Mesendoderm (in vitro differentiated cells): ENCODE measurements at regions not wholly inside any gene's neighbourhood (a gene's known extent, or its start where the extent isn't known, plus 50 kb on each side); places are given as distances from the start of the nearest gene placed in this dataset.

Experiments used
- DNase-seq: peaks from one replicate; pipeline ENCODE4 v3.0.0; 2013
- H2AK5ac ChIP-seq: 2 replicates; pipeline ENCODE4 v1.6.1; 2013; ENCODE audit warnings: low read length, inconsistent platforms
- H2BK120ac ChIP-seq: 2 replicates; pipeline ENCODE4 v1.6.1; 2013; ENCODE audit warnings: low read depth, mild to moderate bottlenecking, low read length, moderate library complexity, mixed read lengths
- H2BK15ac ChIP-seq: replicated peaks from 2 replicates; pipeline ENCODE4 v1.6.1; 2013; ENCODE audit warnings: low read depth, mild to moderate bottlenecking, moderate library complexity
- H2BK5ac ChIP-seq: 2 replicates; pipeline ENCODE4 v1.6.1; 2013; ENCODE audit warnings: low read length, inconsistent platforms
- H3K18ac ChIP-seq: 2 replicates; pipeline ENCODE4 v1.6.1; 2013; ENCODE audit warnings: mild to moderate bottlenecking, low read length, mixed read lengths
- H3K23ac ChIP-seq: one replicate; pipeline ENCODE4 v1.6.1; 2013; ENCODE audit warnings: low read length
- H3K27ac ChIP-seq: 2 replicates; pipeline ENCODE4 v1.5.1; 2013; ENCODE audit warnings: low read depth, mild to moderate bottlenecking, inconsistent platforms, low read length, moderate library complexity
- H3K27me3 ChIP-seq: 2 replicates; pipeline ENCODE4 v1.6.1; 2013; ENCODE audit warnings: low read length, control low read depth, mild to moderate bottlenecking, inconsistent platforms; ENCODE audit not compliant: insufficient read depth, poor library complexity
- H3K36me3 ChIP-seq: 2 replicates; pipeline ENCODE4 v1.6.1; 2013; ENCODE audit warnings: low read length, inconsistent platforms; ENCODE audit not compliant: control insufficient read depth, insufficient read depth
- H3K4ac ChIP-seq: one replicate; pipeline ENCODE4 v1.6.1; 2013; ENCODE audit warnings: low read depth, mild to moderate bottlenecking, low read length, moderate library complexity
- H3K4me1 ChIP-seq: 2 replicates; pipeline ENCODE4 v1.6.1; 2013; ENCODE audit warnings: low read depth, low read length, inconsistent platforms; ENCODE audit not compliant: control insufficient read depth
- H3K4me2 ChIP-seq: 2 replicates; pipeline ENCODE4 v1.6.1; 2013; ENCODE audit warnings: low read length
- H3K4me3 ChIP-seq: 2 replicates; pipeline ENCODE4 v1.5.1; 2013; ENCODE audit warnings: mild to moderate bottlenecking, low read length
- H3K56ac ChIP-seq: one replicate; pipeline ENCODE4 v1.6.1; 2013; ENCODE audit warnings: low read length
- H3K79me1 ChIP-seq: 2 replicates; pipeline ENCODE4 v1.6.1; 2013; ENCODE audit warnings: low read length, inconsistent platforms
- H3K79me2 ChIP-seq: 2 replicates; pipeline ENCODE4 v1.6.1; 2013; ENCODE audit warnings: mild to moderate bottlenecking, low read length; ENCODE audit not compliant: control insufficient read depth, insufficient read depth
- H3K9ac ChIP-seq: 2 replicates; pipeline ENCODE4 v1.6.1; 2013; ENCODE audit warnings: low read length, inconsistent platforms
- H4K5ac ChIP-seq: one replicate; pipeline ENCODE4 v1.6.1; 2013; ENCODE audit warnings: low read length
- H4K8ac ChIP-seq: one replicate; pipeline ENCODE4 v1.6.1; 2013; ENCODE audit warnings: low read depth, mild to moderate bottlenecking, control low read depth, low read length, moderate library complexity
- WGBS: extraction: QIAGEN DNeasy Blood & Tissue Kit; methylation state at CpG from one replicate; pipeline ENCODE4 v1.1.7; 2013; ENCODE audit warnings: low lambda C conversion rate, missing lambda C conversion rate; ENCODE audit not compliant: insufficient coverage; ENCODE audit errors: extremely low coverage; 5-methylcytosine and 5-hydroxymethylcytosine counted together

GRCh38 chr1:30345491-30346130 lies 377.8 kb downstream of the MATN1 start:
- no peak for DNase-seq
- no CpG with 5 or more reads among the region's 4 CpGs for WGBS
- no peak overlapping the region for H2BK120ac ChIP-seq

DNA sequence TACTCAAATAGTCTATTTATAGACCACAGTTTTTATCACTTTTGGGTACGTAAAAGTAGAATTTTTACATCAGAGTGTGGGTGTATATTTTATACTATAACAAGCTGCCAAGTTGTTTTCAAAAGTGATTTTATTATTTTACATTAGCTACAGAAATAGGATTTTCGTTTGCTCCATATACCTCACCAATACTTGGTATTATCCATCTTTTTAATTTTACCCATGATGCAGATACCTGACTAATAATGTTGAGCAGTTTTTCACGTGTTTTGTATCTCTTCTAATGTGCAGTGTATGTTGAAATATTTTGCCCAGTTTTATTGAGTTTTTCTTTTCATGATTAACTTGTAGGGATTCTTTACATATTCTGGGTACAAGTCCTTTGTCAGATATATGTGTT lies 379.8 kb downstream of the MATN1 start:
- H2BK5ac ChIP-seq: no peak overlapping the region
- H3K4me2 ChIP-seq: no peak overlapping the region
- H3K56ac ChIP-seq: no peak overlapping the region
- H3K79me1 ChIP-seq: no peaks in the 10 kb centered on the region
- no peak overlapping the region for H2AK5ac ChIP-seq
- H2BK120ac ChIP-seq: no peak overlapping the region
- H3K79me2 ChIP-seq: no peaks in the 10 kb centered on the region
- H3K4me1 ChIP-seq: no peaks in the 10 kb centered on the region
- H3K23ac ChIP-seq: no peak overlapping the region
- H3K4ac ChIP-seq: no peak overlapping the region
- H3K4me3 ChIP-seq: no peak overlapping the region
- no CpG with 5 or more reads among the region's 3 CpGs for WGBS
- no peak overlapping the region for H4K5ac ChIP-seq
- no peak overlapping the region for H2BK15ac ChIP-seq
- DNase-seq: no peak
- no peak overlapping the region for H3K27ac ChIP-seq
- no peaks in the 10 kb centered on the region for H3K27me3 ChIP-seq
- no peak overlapping the region for H3K18ac ChIP-seq
- H3K9ac ChIP-seq: no peak overlapping the region
- H3K36me3 ChIP-seq: no peaks in the 10 kb centered on the region
- no peak overlapping the region for H4K8ac ChIP-seq

More at GRCh38 chr1:30345491-30346130, 377.8 kb downstream of the MATN1 start:
- Histone ChIP-seq H3K4me1 (no peaks in the 10 kb centered on the region), H2BK5ac (no peak overlapping the region), H3K27me3 (no peaks in the 10 kb centered on the region), H3K79me2 (no peaks in the 10 kb centered on the region), H4K5ac (no peak overlapping the region), H3K27ac (no peak overlapping the region), H3K4me2 (no peak overlapping the region), H3K4me3 (no peak overlapping the region), H2BK15ac (no peak overlapping the region), H3K36me3 (no peaks in the 10 kb centered on the region), H3K4ac (no peak overlapping the region), H3K9ac (no peak overlapping the region), H4K8ac (no peak overlapping the region), H3K23ac (no peak overlapping the region), H3K79me1 (no peaks in the 10 kb centered on the region), H3K56ac (no peak overlapping the region), H2AK5ac (no peak overlapping the region), H3K18ac (no peak overlapping the region)

DNA sequence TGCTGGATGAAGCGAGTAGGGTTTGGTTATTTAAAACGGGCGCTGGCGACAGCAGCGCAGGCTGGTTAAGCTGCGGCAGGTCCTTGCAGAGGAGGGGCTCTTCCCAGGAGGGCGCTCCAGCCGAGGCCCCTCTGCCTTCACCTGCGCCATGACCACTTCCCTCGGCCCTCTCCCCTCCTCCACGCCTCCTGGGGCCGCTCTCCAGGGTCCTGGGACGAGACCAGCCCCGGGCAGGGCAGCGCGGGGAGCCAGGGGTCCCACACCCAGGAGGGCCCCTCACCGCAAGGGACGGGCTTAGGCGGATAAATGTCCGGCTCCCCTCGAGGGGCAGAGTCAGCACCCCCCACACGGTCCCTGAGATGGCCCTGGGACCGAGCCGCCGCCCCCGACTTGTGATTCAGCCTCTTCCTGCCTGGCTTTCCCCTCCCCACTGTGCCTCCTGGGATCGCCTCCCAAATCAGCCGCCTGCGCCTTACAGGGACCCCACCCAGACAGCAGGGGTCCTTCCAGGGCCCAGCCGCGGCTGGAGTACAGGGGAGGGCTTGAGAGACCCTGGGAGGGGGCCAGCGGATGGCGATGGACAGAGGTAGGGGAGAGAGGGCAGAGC lies 380.7 kb downstream of the MATN1 start:
- Histone ChIP-seq H3K4me2 (no peak overlapping the region), H3K23ac (no peak overlapping the region), H3K27ac (no peak overlapping the region), H4K8ac (no peak overlapping the region), H3K4me3 (no peak overlapping the region), H3K4ac (no peak overlapping the region), H2AK5ac (no peak overlapping the region), H2BK120ac (no peak overlapping the region), H2BK15ac (no peak overlapping the region), H3K79me1 (no peaks in the 10 kb centered on the region), H3K79me2 (no peaks in the 10 kb centered on the region), H3K27me3 (no peaks in the 10 kb centered on the region), H2BK5ac (no peak overlapping the region), H3K18ac (no peak overlapping the region), H3K36me3 (no peaks in the 10 kb centered on the region), H3K56ac (no peak overlapping the region), H3K9ac (no peak overlapping the region), H3K4me1 (no peaks in the 10 kb centered on the region), H4K5ac (no peak overlapping the region)
- peak; percentile 20 for DNase-seq
- no CpG with 5 or more reads among the region's 33 CpGs for WGBS

DNA sequence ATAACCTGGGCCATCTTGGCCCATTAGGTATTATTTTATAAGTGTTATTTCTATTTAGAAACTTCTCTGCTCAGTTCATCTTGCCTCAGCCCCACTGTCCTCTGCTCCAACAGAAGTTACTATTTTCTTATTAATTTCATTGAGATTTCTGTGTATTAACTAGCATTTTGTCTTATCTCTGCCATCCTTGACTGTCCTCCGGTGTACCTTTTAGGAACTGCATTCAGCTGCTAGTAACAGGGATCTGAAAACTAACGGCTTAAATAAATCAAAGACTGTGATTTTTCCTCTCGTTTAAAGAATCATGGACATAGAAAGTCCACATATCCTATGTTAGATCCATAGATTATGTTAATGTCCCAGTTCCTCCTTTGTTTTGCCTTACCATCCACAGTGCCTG lies 382.5 kb downstream of the MATN1 start:
- Histone ChIP-seq H2BK15ac (no peak overlapping the region), H3K4me2 (no peak overlapping the region), H3K4ac (no peak overlapping the region), H3K4me3 (no peak overlapping the region), H2BK5ac (no peak overlapping the region), H2BK120ac (no peak overlapping the region), H3K79me2 (no peaks in the 10 kb centered on the region), H4K5ac (no peak overlapping the region), H2AK5ac (no peak overlapping the region), H3K79me1 (no peaks in the 10 kb centered on the region), H3K56ac (no peak overlapping the region), H3K4me1 (no peaks in the 10 kb centered on the region), H3K27ac (no peak overlapping the region), H3K9ac (no peak overlapping the region), H3K27me3 (no peaks in the 10 kb centered on the region), H3K36me3 (no peaks in the 10 kb centered on the region), H3K18ac (no peak overlapping the region), H3K23ac (no peak overlapping the region), H4K8ac (no peak overlapping the region)
- WGBS: no CpG with 5 or more reads among the region's 3 CpGs
- no peak for DNase-seq

- Histone ChIP-seq H3K79me1 (no peaks in the 10 kb centered on the region), H4K8ac (no peak overlapping the region), H3K36me3 (no peaks in the 10 kb centered on the region), H3K27me3 (no peaks in the 10 kb centered on the region), H3K4ac (no peak overlapping the region), H2AK5ac (no peak overlapping the region), H2BK120ac (no peak overlapping the region), H3K4me1 (no peaks in the 10 kb centered on the region), H3K79me2 (no peaks in the 10 kb centered on the region), H3K9ac (no peak overlapping the region), H3K27ac (no peak overlapping the region), H2BK5ac (no peak overlapping the region), H3K18ac (no peak overlapping the region), H4K5ac (no peak overlapping the region), H3K4me2 (no peak overlapping the region), H3K23ac (no peak overlapping the region), H3K56ac (no peak overlapping the region), H2BK15ac (no peak overlapping the region), H3K4me3 (no peak overlapping the region)
- WGBS: no CpG with 5 or more reads among the region's 2 CpGs
- DNase-seq: no peak
Measured at GRCh38 chr1:30339866-30340265, 383.5 kb downstream of the MATN1 start.

- Histone ChIP-seq H2BK5ac (no peak overlapping the region), H3K27me3 (no peaks in the 10 kb centered on the region), H3K9ac (no peak overlapping the region), H3K79me2 (no peaks in the 10 kb centered on the region), H2AK5ac (no peak overlapping the region), H3K4ac (no peak overlapping the region), H3K4me1 (no peaks in the 10 kb centered on the region), H3K56ac (no peak overlapping the region), H3K18ac (no peak overlapping the region), H3K23ac (no peak overlapping the region), H3K4me2 (no peak overlapping the region), H4K8ac (no peak overlapping the region), H2BK120ac (no peak overlapping the region), H2BK15ac (no peak overlapping the region), H3K4me3 (no peak overlapping the region), H3K36me3 (no peaks in the 10 kb centered on the region), H3K79me1 (no peaks in the 10 kb centered on the region), H4K5ac (no peak overlapping the region), H3K27ac (no peak overlapping the region)
- no peak for DNase-seq
- 100% methylated on average over 2 of the region's 2 CpGs for WGBS
Measured at GRCh38 chr1:30338765-30339164, 384.6 kb downstream of the MATN1 start.
